Aorta (tissue), 5 donors: ENCODE measurements at regions not wholly inside any gene's neighbourhood (a gene's known extent, or its start where the extent isn't known, plus 50 kb on each side); places are given as distances from the start of the nearest gene placed in this dataset.

ENCODE experiments used
- ATAC-seq: fragments of 200-7000 bp; cut with Tn5 transposase; one replicate; pipeline ENCODE4 v1.9.1; 2022; ENCODE audit warnings: moderate library complexity; ENCODE audit not compliant: low FRiP score
- DNase-seq, 2 donors: peaks; one replicate each; pipeline ENCODE4 v3.0.0-alpha.2; 2020
- H3K27ac ChIP-seq, 2 donors: one replicate each; pipeline ENCODE4 v1.5.1; 2013; ENCODE audit warnings: low read length in 2 of 2, mild to moderate bottlenecking in 2 of 2, moderate library complexity in 2 of 2, control low read depth in 1 of 2, inconsistent platforms in 1 of 2, low read depth in 1 of 2
- H3K27me3 ChIP-seq, 2 donors: one replicate each; pipeline ENCODE4 v1.6.1; 2013; ENCODE audit warnings: control low read depth in 1 of 2, low read length in 1 of 2, mild to moderate bottlenecking in 1 of 2, moderate library complexity in 1 of 2; ENCODE audit not compliant: insufficient read depth in 2 of 2, control insufficient read depth in 1 of 2
- H3K36me3 ChIP-seq, 2 donors: one replicate each; pipeline ENCODE4 v1.6.1; 2013; ENCODE audit warnings: control low read depth in 1 of 2, low read length in 1 of 2, mild to moderate bottlenecking in 1 of 2; ENCODE audit not compliant: insufficient read depth in 2 of 2, control insufficient read depth in 1 of 2
- H3K4me1 ChIP-seq, 2 donors: one replicate each; pipeline ENCODE4 v1.6.1; 2013; ENCODE audit warnings: low read length in 2 of 2, control low read depth in 1 of 2, mild to moderate bottlenecking in 1 of 2, moderate library complexity in 1 of 2; ENCODE audit not compliant: insufficient read depth in 2 of 2, control insufficient read depth in 1 of 2
- H3K4me3 ChIP-seq, 2 donors: one replicate each; pipeline ENCODE4 v1.5.1; 2013; ENCODE audit warnings: low read length in 2 of 2, control low read depth in 1 of 2, mild to moderate bottlenecking in 1 of 2
- H3K9me3 ChIP-seq: one replicate; pipeline ENCODE4 v1.6.1; 2013; ENCODE audit warnings: mild to moderate bottlenecking, low read length; ENCODE audit not compliant: control insufficient read depth
- WGBS, 2 donors: extraction: QIAGEN DNeasy Blood & Tissue Kit; methylation state at CpG; one replicate each; pipeline ENCODE4 v1.1.7; 2013; 5-methylcytosine and 5-hydroxymethylcytosine counted together
- intact Hi-C, 2 donors: fragments of 100-400 bp; cut with DNase I; formaldehyde crosslinking; loops; one replicate each; pipeline versions ENCODE4 v1.14.2 to v1.15.0; 2022
- donor health status: healthy with polysubstance abuse.
- donor health status: Bipolar disorder and iron deficiency.
- donor health status: DM: no; HTN: no; CAD: no.
- donor health status: DM: no; HTN: no; CAD: no.
- donor health status: DM: yes; HTN: yes; CAD: no.

- intact Hi-C loops, result loop anchor here in 1 of 2 donors (10.0 kb wide), 1 partner anchor 123 kb away; no protein-coding TSS in a partner anchor
Observed at GRCh38 chr17:33647956-33648355, 354.9 kb upstream of the ASIC2 start.

GRCh38 chr17:33650304-33650703 lies 357.2 kb upstream of the ASIC2 start:
- DNase-seq (no peak), ATAC-seq (no peak)
- intact Hi-C loops, result no loop called here
- no peaks in the 10 kb centered on the region for H3K4me1 ChIP-seq
- no peaks in the 10 kb centered on the region for H3K27me3 ChIP-seq
- peaks cover 2% of the 10 kb centered on the region for H3K9me3 ChIP-seq
- WGBS, 2 donors, result 57 to 71% methylated on average over 5 of the region's 5 CpGs
- H3K36me3 ChIP-seq, result no peaks in the 10 kb centered on the region
- no peak overlapping the region for H3K27ac ChIP-seq
- H3K4me3 ChIP-seq, result no peak overlapping the region

More at GRCh38 chr17:33647956-33648355, 354.9 kb upstream of the ASIC2 start:
- Histone ChIP-seq H3K27ac (no peak overlapping the region), H3K9me3 (peaks cover 2% of the 10 kb centered on the region), H3K4me3 (no peak overlapping the region), H3K4me1 (no peaks in the 10 kb centered on the region), H3K27me3 (no peaks in the 10 kb centered on the region), H3K36me3 (no peaks in the 10 kb centered on the region)
- no peak for DNase-seq
- WGBS, 2 donors, result 36 to 38% methylated on average over 2 of the region's 2 CpGs
- ATAC-seq, result no peak

- no peaks in the 10 kb centered on the region for H3K4me1 ChIP-seq
- H3K9me3 ChIP-seq, result peaks cover 2% of the 10 kb centered on the region
- no peak for DNase-seq
- H3K36me3 ChIP-seq, result no peaks in the 10 kb centered on the region
- 73% methylated on average over 3 of the region's 3 CpGs for WGBS, 2 donors
- no peak overlapping the region for H3K27ac ChIP-seq
- ATAC-seq, result no peak
- intact Hi-C loops, result no loop called here
- H3K27me3 ChIP-seq, result no peaks in the 10 kb centered on the region
- no peak overlapping the region for H3K4me3 ChIP-seq
Observed at GRCh38 chr17:33651686-33652085, 358.6 kb upstream of the ASIC2 start.

GRCh38 chr17:33652731-33653398 lies 359.8 kb upstream of the ASIC2 start:
- H3K4me1 ChIP-seq, result no peaks in the 10 kb centered on the region
- H3K36me3 ChIP-seq, result no peaks in the 10 kb centered on the region
- H3K27ac ChIP-seq, result no peak overlapping the region
- 82 to 83% methylated on average over 6 of the region's 6 CpGs for WGBS, 2 donors
- no peak overlapping the region for H3K4me3 ChIP-seq
- no peaks in the 10 kb centered on the region for H3K27me3 ChIP-seq
- DNase-seq (no peak), ATAC-seq (no peak)
- intact Hi-C loops, result no loop called here
- peaks cover 2% of the 10 kb centered on the region for H3K9me3 ChIP-seq

- H3K4me1 ChIP-seq, result no peaks in the 10 kb centered on the region
- no peaks in the 10 kb centered on the region for H3K27me3 ChIP-seq
- H3K4me3 ChIP-seq, result no peak overlapping the region
- ATAC-seq (no peak), DNase-seq (no peak)
- intact Hi-C loops, result no loop called here
- H3K9me3 ChIP-seq, result peaks cover 2% of the 10 kb centered on the region
- no peak overlapping the region for H3K27ac ChIP-seq
- H3K36me3 ChIP-seq, result no peaks in the 10 kb centered on the region
Observed at GRCh38 chr17:33653399-33653788, 360.3 kb upstream of the ASIC2 start.

- no peaks in the 10 kb centered on the region for H3K4me1 ChIP-seq
- intact Hi-C loops, result no loop called here
- no peak for ATAC-seq
- no peak overlapping the region for H3K4me3 ChIP-seq
- no peaks in the 10 kb centered on the region for H3K27me3 ChIP-seq
- DNase-seq, result no peak
- no peaks in the 10 kb centered on the region for H3K36me3 ChIP-seq
- no peaks in the 10 kb centered on the region for H3K9me3 ChIP-seq
- no peak overlapping the region for H3K27ac ChIP-seq
- WGBS, 2 donors, result 60 to 62% methylated on average over 4 of the region's 4 CpGs
Observed at GRCh38 chr17:33657181-33657580, 364.1 kb upstream of the ASIC2 start.

GRCh38 chr17:33661975-33662374 lies 368.9 kb upstream of the ASIC2 start:
- no peak for ATAC-seq
- H3K27me3 ChIP-seq, result no peaks in the 10 kb centered on the region
- 57 to 71% methylated on average over 3 of the region's 3 CpGs for WGBS, 2 donors
- H3K27ac ChIP-seq, result no peak overlapping the region
- H3K4me1 ChIP-seq, result no peaks in the 10 kb centered on the region
- intact Hi-C loops, result no loop called here
- no peak overlapping the region for H3K4me3 ChIP-seq
- DNase-seq, result no peak
- H3K9me3 ChIP-seq, result no peaks in the 10 kb centered on the region
- no peaks in the 10 kb centered on the region for H3K36me3 ChIP-seq

- Histone ChIP-seq H3K27ac (no peak overlapping the region), H3K9me3 (no peaks in the 10 kb centered on the region), H3K27me3 (no peaks in the 10 kb centered on the region), H3K36me3 (no peaks in the 10 kb centered on the region), H3K4me1 (no peaks in the 10 kb centered on the region), H3K4me3 (no peak overlapping the region)
- ATAC-seq, result no peak
- WGBS, 2 donors, result 72 to 75% methylated on average over 8 of the region's 8 CpGs
- no peak for DNase-seq
- intact Hi-C loops, result no loop called here
Observed at GRCh38 chr17:33664116-33664840, 371.2 kb upstream of the ASIC2 start.

- Histone ChIP-seq H3K4me1 (no peaks in the 10 kb centered on the region), H3K27ac (no peak overlapping the region), H3K27me3 (no peaks in the 10 kb centered on the region), H3K9me3 (no peaks in the 10 kb centered on the region), H3K4me3 (no peak overlapping the region), H3K36me3 (no peaks in the 10 kb centered on the region)
- no peak for DNase-seq
- 81 to 83% methylated on average over 12 of the region's 12 CpGs for WGBS, 2 donors
- intact Hi-C loops, result no loop called here
- no peak for ATAC-seq
Observed at GRCh38 chr17:33667052-33667509, 374.0 kb upstream of the ASIC2 start.
